Calu3 (cell line): ENCODE measurements at regions not wholly inside any gene's neighbourhood (a gene's known extent, or its start where the extent isn't known, plus 50 kb on each side); places are given as distances from the start of the nearest gene placed in this dataset.

Experiments used
- BruUV-seq: library from RNA; stranded (reverse); fragments of 400-500 nt; replicated peaks from 2 replicates; lab custom pipeline; 2021; lab: Mats Ljungman, UMichigan
- CTCF ChIA-PET: fragments of 300-600 bp; sonication (Branson Sonifier 250); formaldehyde crosslinking; loops from one replicate; lab custom pipeline; 2022; ENCODE audit warnings: antibody characterized with exemption; lab: Charles Lee
- DNase-seq: peaks from one replicate; pipeline ENCODE4 v3.0.0; 2022
- H3K27ac Mint-ChIP-seq: one replicate; pipeline ENCODE4 v1.8.0; 2022; ENCODE audit warnings: mixed read lengths; ENCODE audit not compliant: unreplicated experiment
- H3K27me3 Mint-ChIP-seq: one replicate; pipeline ENCODE4 v1.8.0; 2022; ENCODE audit warnings: mixed read lengths; ENCODE audit not compliant: unreplicated experiment
- H3K36me3 Mint-ChIP-seq: one replicate; pipeline ENCODE4 v1.8.0; 2022; ENCODE audit warnings: mild to moderate bottlenecking, moderate library complexity, mixed read lengths; ENCODE audit not compliant: insufficient read depth, unreplicated experiment
- H3K4me1 Mint-ChIP-seq: one replicate; pipeline ENCODE4 v1.8.0; 2022; ENCODE audit warnings: mild to moderate bottlenecking, low read depth, mixed read lengths; ENCODE audit not compliant: unreplicated experiment
- H3K4me3 Mint-ChIP-seq: one replicate; pipeline ENCODE4 v1.8.0; 2022; ENCODE audit warnings: mild to moderate bottlenecking, low read depth, moderate library complexity, mixed read lengths; ENCODE audit not compliant: unreplicated experiment
- H3K9me3 Mint-ChIP-seq: one replicate; pipeline ENCODE4 v1.8.0; 2022; ENCODE audit warnings: low read depth, mixed read lengths; ENCODE audit not compliant: unreplicated experiment
- intact Hi-C: fragments of 100-400 bp; cut with micrococcal nuclease; formaldehyde crosslinking; loops from one replicate; pipeline ENCODE4 v1.10.0; 2022; ENCODE audit not compliant: unreplicated experiment
- TF ChIP-seq, protein P1 (sequence below): fragments of 200-600 bp; IDR thresholded peaks from one replicate; pipeline ENCODE4 v1.8.0; 2022; ENCODE audit warnings: antibody characterized with exemption; ENCODE audit not compliant: unreplicated experiment

DNA sequence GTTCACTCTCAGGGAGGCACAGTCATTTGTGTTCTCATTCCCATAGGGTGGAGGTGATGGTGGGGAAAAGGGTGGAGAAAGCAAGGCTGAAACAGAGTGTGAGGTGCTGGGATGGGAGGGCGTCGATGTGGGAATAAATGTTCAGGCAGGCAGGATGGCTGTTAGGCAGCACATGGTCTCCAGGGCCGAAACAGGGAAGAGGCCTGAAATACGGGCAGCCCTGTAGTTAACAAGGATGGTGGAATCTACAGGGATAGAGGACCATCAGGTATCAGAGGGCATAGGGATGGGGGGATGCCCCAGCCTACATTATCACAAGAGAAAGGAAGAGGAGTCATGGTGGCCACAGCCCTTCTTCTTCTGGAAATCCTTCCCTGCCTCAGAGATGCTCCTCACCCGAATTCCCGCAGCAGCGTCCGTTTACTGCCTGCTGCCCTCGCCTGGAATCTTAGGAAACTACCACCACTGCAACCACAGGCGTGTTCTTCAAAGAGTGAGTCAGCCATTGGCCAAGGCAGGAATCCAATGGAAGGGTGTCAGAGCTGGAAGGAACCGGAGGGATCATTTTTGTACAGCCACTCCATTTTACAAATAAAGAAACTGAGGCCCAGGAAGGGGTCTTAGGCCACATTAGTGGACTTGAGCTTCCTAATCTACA lies 49.7 kb upstream of the POMGNT2 start:
- peak; percentile 73 for DNase-seq
- Mint-ChIP-seq H3K9me3 (no peaks in the 10 kb centered on the region), H3K4me3 (no peak overlapping the region), H3K27me3 (peaks cover 47% of the 10 kb centered on the region), H3K4me1 (no peaks in the 10 kb centered on the region), H3K27ac (no peak overlapping the region), H3K36me3 (no peaks in the 10 kb centered on the region)
- TF ChIP-seq, protein P1, sequence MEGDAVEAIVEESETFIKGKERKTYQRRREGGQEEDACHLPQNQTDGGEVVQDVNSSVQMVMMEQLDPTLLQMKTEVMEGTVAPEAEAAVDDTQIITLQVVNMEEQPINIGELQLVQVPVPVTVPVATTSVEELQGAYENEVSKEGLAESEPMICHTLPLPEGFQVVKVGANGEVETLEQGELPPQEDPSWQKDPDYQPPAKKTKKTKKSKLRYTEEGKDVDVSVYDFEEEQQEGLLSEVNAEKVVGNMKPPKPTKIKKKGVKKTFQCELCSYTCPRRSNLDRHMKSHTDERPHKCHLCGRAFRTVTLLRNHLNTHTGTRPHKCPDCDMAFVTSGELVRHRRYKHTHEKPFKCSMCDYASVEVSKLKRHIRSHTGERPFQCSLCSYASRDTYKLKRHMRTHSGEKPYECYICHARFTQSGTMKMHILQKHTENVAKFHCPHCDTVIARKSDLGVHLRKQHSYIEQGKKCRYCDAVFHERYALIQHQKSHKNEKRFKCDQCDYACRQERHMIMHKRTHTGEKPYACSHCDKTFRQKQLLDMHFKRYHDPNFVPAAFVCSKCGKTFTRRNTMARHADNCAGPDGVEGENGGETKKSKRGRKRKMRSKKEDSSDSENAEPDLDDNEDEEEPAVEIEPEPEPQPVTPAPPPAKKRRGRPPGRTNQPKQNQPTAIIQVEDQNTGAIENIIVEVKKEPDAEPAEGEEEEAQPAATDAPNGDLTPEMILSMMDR = peak; percentile 34
- BruUV-seq = no TSS peak
- CTCF ChIA-PET = interaction anchor here (0.8 to 3.6 kb wide), 3 partner anchors 58 to 222 kb away, joined by 3 to 25 read pairs (median 5); no protein-coding TSS in a partner anchor
- intact Hi-C loops = loop anchor here (1.0 to 2.0 kb wide), 2 partner anchors 194 to 223 kb away; no protein-coding TSS in a partner anchor
